Fibroblast of the aortic adventitia (primary cell): ENCODE measurements at regions not wholly inside any gene's neighbourhood (a gene's known extent, or its start where the extent isn't known, plus 50 kb on each side); places are given as distances from the start of the nearest gene placed in this dataset.

Experiments
- DNase-seq: peaks from one replicate; pipeline ENCODE4 v3.0.0-alpha.2; 2010; ENCODE audit warnings: low read depth
- H3K4me3 ChIP-seq: 2 replicates; pipeline ENCODE4 v1.5.1; 2011; ENCODE audit warnings: low read depth, mild to moderate bottlenecking, control low read depth, low read length, moderate library complexity
- CTCF ChIP-seq: IDR thresholded peaks from 2 replicates; pipeline ENCODE4 v1.5.1; 2011; ENCODE audit warnings: mild to moderate bottlenecking, low read length, control low read depth, inconsistent platforms; ENCODE audit not compliant: insufficient read depth

- no peak for TF ChIP-seq CTCF
- DNase-seq = no peak
- no peak overlapping the region for H3K4me3 ChIP-seq
Observed at GRCh38 chr7:118046086-118046485, 137.9 kb upstream of the LSM8 start.

- DNase-seq = no peak
- no peak overlapping the region for H3K4me3 ChIP-seq
- TF ChIP-seq CTCF = no peak
Observed at GRCh38 chr7:118046801-118047200, 137.2 kb upstream of the LSM8 start.

GRCh38 chr7:118052336-118052735, 131.6 kb upstream of the LSM8 start:
- no peak for DNase-seq
- H3K4me3 ChIP-seq = no peak overlapping the region
- no peak for TF ChIP-seq CTCF

- no peak for TF ChIP-seq CTCF
- no peak overlapping the region for H3K4me3 ChIP-seq
- no peak for DNase-seq
Observed at GRCh38 chr7:118053353-118053752, 130.6 kb upstream of the LSM8 start.

GRCh38 chr7:118054529-118054928, 129.4 kb upstream of the LSM8 start:
- no peak for DNase-seq
- no peak overlapping the region for H3K4me3 ChIP-seq
- TF ChIP-seq CTCF = no peak

GRCh38 chr7:118055647-118056046, 128.3 kb upstream of the LSM8 start:
- DNase-seq = no peak
- no peak for TF ChIP-seq CTCF
- no peak overlapping the region for H3K4me3 ChIP-seq

GRCh38 chr7:118057404-118057803, 126.6 kb upstream of the LSM8 start:
- no peak for DNase-seq
- H3K4me3 ChIP-seq = no peak overlapping the region
- TF ChIP-seq CTCF = no peak
